K562 (cell line): ENCODE measurements at regions not wholly inside any gene's neighbourhood (a gene's known extent, or its start where the extent isn't known, plus 50 kb on each side); places are given as distances from the start of the nearest gene placed in this dataset.

Experiments
- MGA ChIP-seq: fragments of 450-650 bp; IDR thresholded peaks from 2 replicates; pipeline ENCODE4 v1.6.1; 2016; ENCODE audit warnings: mild to moderate bottlenecking, moderate library complexity

- peak; percentile 39; the same call in 1 of the 2 replicates for TF ChIP-seq MGA
- TF ChIP-seq, all 486 proteins: peak for 4
Observed at GRCh38 chr4:126800575-126801141, 832.1 kb upstream of the INTU start (continued).
